HG03103 (cell line): ENCODE measurements at regions not wholly inside any gene's neighbourhood (a gene's known extent, or its start where the extent isn't known, plus 50 kb on each side); places are given as distances from the start of the nearest gene placed in this dataset.

Experiments
- ATAC-seq: cut with Tn5 transposase; IDR thresholded peaks from one replicate; pipeline ENCODE4 v1.9.1; 2021; ENCODE audit warnings: low read depth; ENCODE audit not compliant: unreplicated experiment

- no peak for ATAC-seq
Observed at GRCh38 chr2:83725735-83726134, 733.3 kb downstream of the SUCLG1 start.

GRCh38 chr2:83705146-83705545 is 753.9 kb downstream of the SUCLG1 start:
- no peak for ATAC-seq

- no peak for ATAC-seq
Observed at GRCh38 chr2:83703598-83703997, 755.5 kb downstream of the SUCLG1 start.

- no peak for ATAC-seq
Observed at GRCh38 chr2:83696838-83697237, 762.2 kb downstream of the SUCLG1 start.

- ATAC-seq: no peak
Observed at GRCh38 chr2:83695530-83695929, 763.5 kb downstream of the SUCLG1 start.

- ATAC-seq: no peak
Observed at GRCh38 chr2:83695037-83695436, 764.0 kb downstream of the SUCLG1 start.

GRCh38 chr2:83689402-83689801 is 769.7 kb downstream of the SUCLG1 start:
- no peak for ATAC-seq

- no peak for ATAC-seq
Observed at GRCh38 chr2:83686863-83687262, 772.2 kb downstream of the SUCLG1 start.

- ATAC-seq: no peak
Observed at GRCh38 chr2:83674050-83674449, 785.0 kb downstream of the SUCLG1 start.

- ATAC-seq: no peak
Observed at GRCh38 chr2:83665894-83666293, 793.2 kb downstream of the SUCLG1 start.

GRCh38 chr2:83665154-83665553 is 793.9 kb downstream of the SUCLG1 start:
- no peak for ATAC-seq

- ATAC-seq: no peak
Observed at GRCh38 chr2:83661711-83662110, 797.4 kb downstream of the SUCLG1 start.

- no peak for ATAC-seq
Observed at GRCh38 chr2:83654091-83654611, 804.9 kb downstream of the SUCLG1 start.

- ATAC-seq: no peak
Observed at GRCh38 chr2:83650898-83651297, 808.2 kb downstream of the SUCLG1 start.

GRCh38 chr2:83650161-83650560 is 808.9 kb downstream of the SUCLG1 start:
- no peak for ATAC-seq

GRCh38 chr2:83640506-83640905 is 818.6 kb downstream of the SUCLG1 start:
- no peak for ATAC-seq

GRCh38 chr2:83633423-83633822 is 825.7 kb downstream of the SUCLG1 start:
- no peak for ATAC-seq

GRCh38 chr2:83630351-83630750 is 828.7 kb downstream of the SUCLG1 start:
- no peak for ATAC-seq

GRCh38 chr2:83615511-83615910 is 843.6 kb downstream of the SUCLG1 start:
- no peak for ATAC-seq

- ATAC-seq: no peak
Observed at GRCh38 chr2:83613178-83613577, 845.9 kb downstream of the SUCLG1 start.

GRCh38 chr2:83602753-83603152 is 856.3 kb downstream of the SUCLG1 start:
- no peak for ATAC-seq

- ATAC-seq: no peak
Observed at GRCh38 chr2:83596592-83597282, 862.3 kb downstream of the SUCLG1 start.

- ATAC-seq: no peak
Observed at GRCh38 chr2:83595926-83596325, 863.2 kb downstream of the SUCLG1 start.
